HEK293 (cell line): ENCODE measurements at regions not wholly inside any gene's neighbourhood (a gene's known extent, or its start where the extent isn't known, plus 50 kb on each side); places are given as distances from the start of the nearest gene placed in this dataset.

Source experiments
- CTCF ChIA-PET: fragments of 350-600 bp; formaldehyde crosslinking; extraction: SDS; loops from one replicate; lab custom pipeline; 2021; ENCODE audit warnings: antibody characterized with exemption; lab: Yijun Ruan, JAX
- POLR2A ChIA-PET: fragments of 300-600 bp; formaldehyde crosslinking; extraction: SDS; loops from one replicate; lab custom pipeline; 2020; ENCODE audit warnings: antibody characterized with exemption, inconsistent platforms; lab: Yijun Ruan, JAX
- H3K27ac ChIP-seq: fragments of 200-500 bp; sonication (Bioruptor generic); 2 replicates; pipeline ENCODE4 v1.5.1; 2014; ENCODE audit warnings: low read depth, low read length, control low read depth, inconsistent platforms; ENCODE audit errors: extremely low read depth
- H3K36me3 ChIP-seq, 2 experiments: fragments of 200-500 bp in 1 of 2; sonication (Bioruptor generic) in 1 of 2; 1 replicate in 1 of 2; 2 replicates in 1 of 2; pipeline ENCODE4 v1.5.1; 2014 to 2017; ENCODE audit warnings: inconsistent platforms in 2 of 2, low read length in 2 of 2; ENCODE audit not compliant: control insufficient read depth in 2 of 2, insufficient read depth in 1 of 2
- H3K4me1 ChIP-seq: fragments of 200-500 bp; sonication (Bioruptor generic); 2 replicates; pipeline ENCODE4 v1.5.1; 2014; ENCODE audit warnings: mild to moderate bottlenecking, low read length, inconsistent platforms; ENCODE audit not compliant: control insufficient read depth, insufficient read depth
- H3K4me3 ChIP-seq: 2 replicates; pipeline ENCODE4 v1.5.1; 2011; ENCODE audit warnings: low read depth, mild to moderate bottlenecking, control low read depth, low read length, moderate library complexity
- H3K9me3 ChIP-seq: fragments of 200-500 bp; sonication (Bioruptor generic); 2 replicates; pipeline ENCODE4 v1.5.1; 2014; ENCODE audit warnings: low read depth, low read length, inconsistent platforms; ENCODE audit not compliant: control insufficient read depth, insufficient read depth
- BCL11B ChIP-seq: fragments of 450-650 bp; formaldehyde crosslinking; IDR thresholded peaks from 2 replicates; pipeline ENCODE4 v1.5.1; 2016; ENCODE audit warnings: low read depth, missing biosample characterization, missing genetic modification characterization
- ELK4 ChIP-seq: IDR thresholded peaks from 2 replicates; pipeline ENCODE4 v1.6.1; 2011; ENCODE audit warnings: mild to moderate bottlenecking, low read depth, low read length, borderline replicate concordance
- GLI4 ChIP-seq: fragments of 450-650 bp; formaldehyde crosslinking; IDR thresholded peaks from 2 replicates; pipeline ENCODE4 v1.5.1; 2016; ENCODE audit warnings: missing biosample characterization, missing genetic modification characterization
- GLIS2 ChIP-seq: fragments of 450-650 bp; formaldehyde crosslinking; IDR thresholded peaks from 2 replicates; pipeline ENCODE4 v1.5.1; 2016; ENCODE audit warnings: missing biosample characterization, missing genetic modification characterization
- HOXC10 ChIP-seq: sonication (generic); formaldehyde crosslinking; IDR thresholded peaks from 2 replicates; pipeline ENCODE4 v1.8.1; 2023; ENCODE audit warnings: mild to moderate bottlenecking, missing genetic modification reagents
- KLF7 ChIP-seq: fragments of 450-650 bp; formaldehyde crosslinking; IDR thresholded peaks from 2 replicates; pipeline ENCODE4 v1.5.1; 2016; ENCODE audit warnings: missing biosample characterization, missing genetic modification characterization, borderline replicate concordance
- SCRT2 ChIP-seq: fragments of 450-650 bp; formaldehyde crosslinking; IDR thresholded peaks from 2 replicates; pipeline ENCODE4 v1.5.1; 2016; ENCODE audit warnings: missing biosample characterization, missing genetic modification characterization
- SP2 ChIP-seq: fragments of 450-650 bp; formaldehyde crosslinking; IDR thresholded peaks from 2 replicates; pipeline ENCODE4 v1.5.1; 2016; ENCODE audit warnings: missing biosample characterization, missing genetic modification characterization
- YY1 ChIP-seq: fragments of 450-650 bp; formaldehyde crosslinking; IDR thresholded peaks from 2 replicates; pipeline ENCODE4 v1.5.1; 2018; ENCODE audit warnings: missing biosample characterization, missing genetic modification characterization
- ZEB2 ChIP-seq: fragments of 450-650 bp; formaldehyde crosslinking; IDR thresholded peaks from 2 replicates; pipeline ENCODE4 v1.5.1; 2016; ENCODE audit warnings: missing biosample characterization, missing genetic modification characterization
- ZNF169 ChIP-seq: fragments of 450-650 bp; formaldehyde crosslinking; IDR thresholded peaks from 2 replicates; pipeline ENCODE4 v1.5.1; 2016; ENCODE audit warnings: missing biosample characterization, missing genetic modification characterization
- ZNF19 ChIP-seq: fragments of 450-650 bp; formaldehyde crosslinking; IDR thresholded peaks from 2 replicates; pipeline ENCODE4; 2016; ENCODE audit warnings: missing biosample characterization, missing genetic modification characterization, low read depth
- ZNF214 ChIP-seq: fragments of 450-650 bp; formaldehyde crosslinking; IDR thresholded peaks from 2 replicates; pipeline ENCODE4 v1.5.1; 2017; ENCODE audit warnings: missing biosample characterization, mild to moderate bottlenecking, missing genetic modification characterization, borderline replicate concordance
- ZNF341 ChIP-seq: fragments of 450-650 bp; formaldehyde crosslinking; IDR thresholded peaks from 2 replicates; pipeline ENCODE4; 2016; ENCODE audit warnings: low read depth, missing biosample characterization, missing genetic modification characterization
- ZNF433 ChIP-seq: fragments of 450-650 bp; formaldehyde crosslinking; IDR thresholded peaks from 2 replicates; pipeline ENCODE4 v1.5.1; 2016; ENCODE audit warnings: missing biosample characterization, missing genetic modification characterization, low read depth
- ZNF558 ChIP-seq: fragments of 450-650 bp; formaldehyde crosslinking; IDR thresholded peaks from 2 replicates; pipeline ENCODE4 v1.5.1; 2016; ENCODE audit warnings: missing biosample characterization, missing genetic modification characterization
- ZNF704 ChIP-seq: fragments of 450-650 bp; formaldehyde crosslinking; IDR thresholded peaks from 2 replicates; pipeline ENCODE4 v1.5.1; 2016; ENCODE audit warnings: missing biosample characterization, missing genetic modification characterization
- TF ChIP-seq, protein P1 (sequence below): fragments of 450-650 bp; formaldehyde crosslinking; IDR thresholded peaks from 2 replicates; pipeline ENCODE4; 2016; ENCODE audit warnings: missing biosample characterization, missing genetic modification characterization
- TF ChIP-seq, protein P2 (sequence below): fragments of 450-650 bp; formaldehyde crosslinking; IDR thresholded peaks from 2 replicates; pipeline ENCODE4 v1.5.1; 2016; ENCODE audit warnings: missing biosample characterization, missing genetic modification characterization
- TF ChIP-seq, protein P3 (sequence below): fragments of 450-650 bp; formaldehyde crosslinking; IDR thresholded peaks from 2 replicates; pipeline ENCODE4 v1.5.1; 2016; ENCODE audit warnings: missing biosample characterization, missing genetic modification characterization

DNA sequence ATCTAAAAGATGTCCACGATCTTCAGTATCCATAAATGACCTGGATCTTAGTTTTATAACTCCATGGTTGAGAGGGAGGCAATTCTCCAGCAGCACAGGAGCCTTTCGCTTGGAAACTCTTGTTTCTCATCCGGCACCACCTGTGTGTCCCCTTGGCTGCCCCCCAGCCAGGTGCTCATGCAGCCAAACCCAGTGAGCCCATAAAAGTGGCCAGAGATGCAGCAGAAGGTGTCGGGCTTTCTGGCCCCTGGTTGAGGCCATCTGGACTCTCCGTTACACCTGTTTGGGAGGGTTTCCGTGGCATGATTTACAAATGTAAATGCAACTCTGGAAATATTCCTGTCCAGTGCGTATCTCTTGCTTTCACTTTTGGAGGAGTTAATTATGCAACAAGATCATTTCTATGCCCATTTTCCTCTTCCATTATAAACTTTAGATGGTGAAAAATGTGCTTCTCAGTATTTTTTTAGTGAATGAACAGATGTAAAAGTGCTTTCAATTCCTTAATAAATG, 291.1 kb downstream of the DIO2 start:
- H3K9me3 ChIP-seq: no peaks in the 10 kb centered on the region

More for the DNA sequence above, 291.1 kb downstream of the DIO2 start:
- Histone ChIP-seq H3K4me1 (no peaks in the 10 kb centered on the region), H3K27ac (no peak overlapping the region), H3K4me3 (no peak overlapping the region), H3K36me3 (no peaks in the 10 kb centered on the region)
- ChIA-PET POLR2A (no interaction called here), CTCF (no interaction called here)
- TF ChIP-seq YY1 (tag by site-specific recombination): no peak
- TF ChIP-seq, protein P1, sequence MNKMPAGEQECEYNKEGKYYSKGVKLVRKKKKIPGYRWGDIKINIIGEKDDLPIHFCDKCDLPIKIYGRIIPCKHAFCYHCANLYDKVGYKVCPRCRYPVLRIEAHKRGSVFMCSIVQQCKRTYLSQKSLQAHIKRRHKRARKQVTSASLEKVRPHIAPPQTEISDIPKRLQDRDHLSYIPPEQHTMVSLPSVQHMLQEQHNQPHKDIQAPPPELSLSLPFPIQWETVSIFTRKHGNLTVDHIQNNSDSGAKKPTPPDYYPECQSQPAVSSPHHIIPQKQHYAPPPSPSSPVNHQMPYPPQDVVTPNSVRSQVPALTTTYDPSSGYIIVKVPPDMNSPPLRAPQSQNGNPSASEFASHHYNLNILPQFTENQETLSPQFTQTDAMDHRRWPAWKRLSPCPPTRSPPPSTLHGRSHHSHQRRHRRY (tag by site-specific recombination): no peak
- TF ChIP-seq ZNF169 (tag by site-specific recombination): no peak
- TF ChIP-seq GLIS2: no peak
- no peak for TF ChIP-seq ZNF341
- TF ChIP-seq, protein P2, sequence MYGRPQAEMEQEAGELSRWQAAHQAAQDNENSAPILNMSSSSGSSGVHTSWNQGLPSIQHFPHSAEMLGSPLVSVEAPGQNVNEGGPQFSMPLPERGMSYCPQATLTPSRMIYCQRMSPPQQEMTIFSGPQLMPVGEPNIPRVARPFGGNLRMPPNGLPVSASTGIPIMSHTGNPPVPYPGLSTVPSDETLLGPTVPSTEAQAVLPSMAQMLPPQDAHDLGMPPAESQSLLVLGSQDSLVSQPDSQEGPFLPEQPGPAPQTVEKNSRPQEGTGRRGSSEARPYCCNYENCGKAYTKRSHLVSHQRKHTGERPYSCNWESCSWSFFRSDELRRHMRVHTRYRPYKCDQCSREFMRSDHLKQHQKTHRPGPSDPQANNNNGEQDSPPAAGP (tag by site-specific recombination): no peak
- TF ChIP-seq ELK4: no peak
- TF ChIP-seq SCRT2 (tag by site-specific recombination): no peak
- no peak for TF ChIP-seq ZNF558 (tag by site-specific recombination)
- no peak for TF ChIP-seq ZNF433 (tag by site-specific recombination)
- TF ChIP-seq ZEB2: no peak
- no peak for TF ChIP-seq HOXC10 (CRISPR knock-in tag)
- TF ChIP-seq ZNF704 (tag by site-specific recombination): no peak
- no peak for TF ChIP-seq ZNF19 (tag by site-specific recombination)
- no peak for TF ChIP-seq SP2
- TF ChIP-seq GLI4 (tag by site-specific recombination): no peak
- TF ChIP-seq KLF7 (tag by site-specific recombination): no peak
- TF ChIP-seq, protein P3, sequence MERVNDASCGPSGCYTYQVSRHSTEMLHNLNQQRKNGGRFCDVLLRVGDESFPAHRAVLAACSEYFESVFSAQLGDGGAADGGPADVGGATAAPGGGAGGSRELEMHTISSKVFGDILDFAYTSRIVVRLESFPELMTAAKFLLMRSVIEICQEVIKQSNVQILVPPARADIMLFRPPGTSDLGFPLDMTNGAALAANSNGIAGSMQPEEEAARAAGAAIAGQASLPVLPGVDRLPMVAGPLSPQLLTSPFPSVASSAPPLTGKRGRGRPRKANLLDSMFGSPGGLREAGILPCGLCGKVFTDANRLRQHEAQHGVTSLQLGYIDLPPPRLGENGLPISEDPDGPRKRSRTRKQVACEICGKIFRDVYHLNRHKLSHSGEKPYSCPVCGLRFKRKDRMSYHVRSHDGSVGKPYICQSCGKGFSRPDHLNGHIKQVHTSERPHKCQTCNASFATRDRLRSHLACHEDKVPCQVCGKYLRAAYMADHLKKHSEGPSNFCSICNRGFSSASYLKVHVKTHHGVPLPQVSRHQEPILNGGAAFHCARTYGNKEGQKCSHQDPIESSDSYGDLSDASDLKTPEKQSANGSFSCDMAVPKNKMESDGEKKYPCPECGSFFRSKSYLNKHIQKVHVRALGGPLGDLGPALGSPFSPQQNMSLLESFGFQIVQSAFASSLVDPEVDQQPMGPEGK (tag by site-specific recombination): no peak
- TF ChIP-seq ZNF214 (tag by site-specific recombination): no peak
- no peak for TF ChIP-seq BCL11B
